ENCODE measurements at regions not wholly inside any gene's neighbourhood (a gene's known extent, or its start where the extent isn't known, plus 50 kb on each side); places are given as distances from the start of the nearest gene placed in this dataset.

- H3K4me1 ChIP-seq = no peaks in the 10 kb centered on the region
- no peak overlapping the region for H3K4me3 ChIP-seq
- intact Hi-C loops (cut with DNase I) = no loop called here
- H3K27me3 ChIP-seq = no peaks in the 10 kb centered on the region
- no peak for DNase-seq
- H3K27ac ChIP-seq = no peak overlapping the region
- ATAC-seq = no peak
- no peaks in the 10 kb centered on the region for H3K9me3 ChIP-seq
- H3K36me3 ChIP-seq = no peaks in the 10 kb centered on the region
- TF ChIP-seq CTCF (IDR thresholded peaks at IDR 0.05) = no peak
These were observed 119.4 kb upstream of the SORBS2 start for GRCh38 chr4:185931375-185931774.

GRCh38 chr4:185931986-185932385 lies 120.0 kb upstream of the SORBS2 start:
- intact Hi-C loops (cut with DNase I) = no loop called here
- ATAC-seq (no peak), DNase-seq (no peak)
- Histone ChIP-seq H3K27ac (no peak overlapping the region), H3K4me1 (no peaks in the 10 kb centered on the region), H3K27me3 (no peaks in the 10 kb centered on the region), H3K4me3 (no peak overlapping the region), H3K36me3 (no peaks in the 10 kb centered on the region), H3K9me3 (no peaks in the 10 kb centered on the region)
- TF ChIP-seq CTCF (IDR thresholded peaks at IDR 0.05) = no peak

GRCh38 chr4:185932491-185932890 lies 120.5 kb upstream of the SORBS2 start:
- no peaks in the 10 kb centered on the region for H3K9me3 ChIP-seq
- DNase-seq (no peak), ATAC-seq (no peak)
- no peak for TF ChIP-seq CTCF (IDR thresholded peaks at IDR 0.05)
- no peak overlapping the region for H3K4me3 ChIP-seq
- intact Hi-C loops (cut with DNase I) = no loop called here
- no peaks in the 10 kb centered on the region for H3K27me3 ChIP-seq
- H3K4me1 ChIP-seq = no peaks in the 10 kb centered on the region
- no peak overlapping the region for H3K27ac ChIP-seq
- no peaks in the 10 kb centered on the region for H3K36me3 ChIP-seq

GRCh38 chr4:185933078-185933581 lies 121.1 kb upstream of the SORBS2 start:
- intact Hi-C loops (cut with DNase I) = no loop called here
- TF ChIP-seq CTCF (IDR thresholded peaks at IDR 0.05) = no peak
- no peak overlapping the region for H3K27ac ChIP-seq
- no peaks in the 10 kb centered on the region for H3K4me1 ChIP-seq
- no peaks in the 10 kb centered on the region for H3K9me3 ChIP-seq
- ATAC-seq = no peak
- DNase-seq = no peak
- no peaks in the 10 kb centered on the region for H3K27me3 ChIP-seq
- H3K4me3 ChIP-seq = no peak overlapping the region
- no peaks in the 10 kb centered on the region for H3K36me3 ChIP-seq

- intact Hi-C loops (cut with DNase I) = no loop called here
- TF ChIP-seq CTCF (IDR thresholded peaks at IDR 0.05) = no peak
- Histone ChIP-seq H3K27me3 (no peaks in the 10 kb centered on the region), H3K9me3 (no peaks in the 10 kb centered on the region), H3K4me3 (no peak overlapping the region), H3K27ac (no peak overlapping the region), H3K4me1 (no peaks in the 10 kb centered on the region), H3K36me3 (no peaks in the 10 kb centered on the region)
- DNase-seq (no peak), ATAC-seq (peak; percentile 49)
These were observed 124.8 kb upstream of the SORBS2 start for GRCh38 chr4:185936650-185937376.
